ENCODE measurements at regions not wholly inside any gene's neighbourhood (a gene's known extent, or its start where the extent isn't known, plus 50 kb on each side); places are given as distances from the start of the nearest gene placed in this dataset.

DNA sequence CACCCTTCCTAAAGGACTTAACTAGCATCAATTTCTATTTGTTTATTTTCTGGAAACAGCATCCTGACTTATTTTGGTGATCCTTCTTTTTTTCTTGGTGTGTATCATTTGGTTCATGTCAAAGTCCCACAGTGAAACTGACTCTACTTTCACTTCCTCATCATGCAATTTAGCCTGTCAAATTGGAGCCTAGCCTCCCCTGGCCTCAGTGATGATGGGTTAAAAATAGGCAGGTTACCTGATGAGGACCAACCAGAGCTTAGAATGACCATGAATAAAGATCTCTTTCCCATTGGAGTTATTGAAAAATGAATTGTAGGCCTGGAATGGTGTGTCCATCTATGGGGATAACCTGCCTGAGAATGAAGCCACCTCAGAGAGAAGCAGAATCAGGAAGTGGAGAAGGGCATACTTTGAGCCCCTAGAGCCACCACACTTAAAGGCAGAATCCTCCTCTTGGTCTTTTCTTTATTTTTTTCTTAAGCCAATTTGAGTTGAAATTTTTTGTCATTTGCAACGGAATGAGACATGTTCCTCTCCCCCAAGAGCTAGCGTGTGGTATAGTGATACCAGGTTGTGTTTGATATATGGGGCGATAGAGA is 105.6 kb downstream of the BTBD3 start:
- no peak for DNase-seq

DNA sequence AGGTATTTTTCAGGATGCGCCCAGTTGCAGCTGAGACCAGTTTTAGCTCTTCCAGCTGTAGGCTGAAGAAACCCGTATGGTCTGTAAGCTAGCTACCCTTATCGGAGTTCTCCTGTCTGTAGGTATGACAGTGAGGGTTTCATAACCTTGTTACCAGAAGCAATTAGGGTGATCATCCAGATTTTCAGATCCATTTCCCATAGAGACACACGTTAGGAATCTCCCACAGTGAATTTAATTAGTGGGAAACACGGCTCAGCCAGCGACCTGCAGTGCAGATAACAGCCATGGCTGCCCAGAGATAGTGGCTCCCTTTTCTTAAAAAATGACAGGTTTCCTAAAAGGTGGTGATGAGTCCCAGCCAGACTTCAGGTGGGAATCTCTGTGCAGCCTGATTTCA is 111.1 kb downstream of the BTBD3 start:
- no peak for DNase-seq

- DNase-seq = no peak
Observed at GRCh38 chr20:12030470-12030869, 112.8 kb downstream of the BTBD3 start.

DNA sequence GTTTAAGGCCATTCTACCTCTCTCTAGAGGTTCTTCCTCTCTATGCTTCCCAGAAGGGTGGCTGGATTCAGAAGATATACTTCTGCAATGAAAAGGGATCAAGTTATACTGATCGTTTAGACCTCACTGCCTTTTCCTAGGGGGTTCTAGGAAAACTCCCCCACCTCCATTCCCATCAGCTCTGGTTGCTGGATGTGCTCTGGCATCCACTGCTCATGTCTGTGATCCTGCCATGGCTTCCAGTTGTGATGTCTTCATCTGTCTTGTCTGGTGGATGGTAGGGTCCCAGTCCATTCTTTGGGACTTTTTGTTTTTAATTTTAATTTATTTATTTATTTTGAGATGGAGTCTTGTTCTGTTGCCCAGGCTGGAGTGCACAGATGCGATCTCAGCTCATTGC is 118.4 kb downstream of the BTBD3 start:
- DNase-seq = no peak

DNA sequence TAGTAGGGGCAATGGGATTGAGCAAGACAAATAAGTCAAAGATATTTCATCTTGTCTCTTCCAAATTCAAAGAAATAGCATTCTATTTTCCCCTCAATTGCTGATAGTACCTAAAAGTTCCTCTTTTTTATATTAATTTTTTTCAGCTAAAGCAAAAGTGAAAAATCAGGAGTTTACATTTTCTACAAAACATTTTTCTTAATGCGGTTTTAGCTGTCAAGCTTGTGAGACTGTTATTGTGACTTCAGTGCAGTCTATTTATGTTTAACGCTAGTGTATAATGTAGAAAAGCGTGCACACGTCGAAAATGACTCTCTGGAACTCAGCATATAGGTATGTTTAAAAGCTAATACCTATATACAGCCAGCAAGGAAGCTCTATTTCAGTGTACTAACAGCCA is 119.8 kb downstream of the BTBD3 start:
- DNase-seq = no peak

DNA sequence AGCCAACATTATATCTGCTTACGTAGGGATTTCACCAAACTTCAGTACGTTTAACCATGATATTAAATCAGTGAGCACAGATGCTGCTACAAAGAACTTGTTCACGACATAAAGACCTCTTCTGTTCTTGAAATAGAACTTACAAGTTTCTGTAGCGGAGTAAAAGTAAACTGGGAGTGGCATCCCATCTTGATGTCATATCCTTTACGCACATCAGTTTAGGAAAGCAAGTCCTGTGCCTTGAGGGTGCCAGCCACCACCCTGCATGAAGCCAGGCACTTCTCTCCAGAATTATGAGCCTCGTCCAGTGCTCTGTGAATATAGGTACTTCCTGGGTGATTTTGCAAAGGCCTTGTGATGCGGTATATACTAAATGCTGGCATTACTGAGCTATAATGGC is 122.6 kb downstream of the BTBD3 start:
- DNase-seq = no peak

- DNase-seq = no peak
Observed at GRCh38 chr20:12044969-12045368, 127.3 kb downstream of the BTBD3 start.

DNA sequence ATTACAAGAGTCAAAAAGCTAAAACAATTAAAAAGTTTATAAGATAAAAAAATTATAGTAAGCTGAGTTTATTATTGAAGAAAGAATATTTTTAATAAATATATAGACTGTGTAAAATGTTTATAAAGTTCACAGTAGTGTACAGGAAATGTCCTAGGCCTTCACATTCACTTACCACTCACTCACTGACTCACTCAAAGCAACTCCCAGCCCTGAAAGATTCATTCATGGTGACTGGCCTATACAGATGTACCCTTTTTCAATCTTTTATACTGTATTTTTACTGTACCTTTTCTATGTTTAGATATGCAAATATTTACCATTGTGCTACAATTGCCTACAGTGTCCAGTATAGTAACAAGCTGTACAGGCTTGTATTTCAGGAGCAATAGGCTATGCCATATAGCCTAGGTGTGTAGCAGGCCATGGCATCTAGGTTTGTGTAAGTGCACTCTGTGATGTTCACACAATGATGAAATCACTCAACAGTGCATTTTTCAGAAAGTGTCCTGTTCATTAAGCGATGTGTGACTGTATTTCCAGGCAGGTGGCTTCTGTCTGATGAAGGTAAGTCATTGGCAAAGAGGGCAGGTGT is 130.2 kb downstream of the BTBD3 start:
- DNase-seq = no peak

- DNase-seq = no peak
Observed at GRCh38 chr20:12049125-12049524, 131.4 kb downstream of the BTBD3 start.

DNA sequence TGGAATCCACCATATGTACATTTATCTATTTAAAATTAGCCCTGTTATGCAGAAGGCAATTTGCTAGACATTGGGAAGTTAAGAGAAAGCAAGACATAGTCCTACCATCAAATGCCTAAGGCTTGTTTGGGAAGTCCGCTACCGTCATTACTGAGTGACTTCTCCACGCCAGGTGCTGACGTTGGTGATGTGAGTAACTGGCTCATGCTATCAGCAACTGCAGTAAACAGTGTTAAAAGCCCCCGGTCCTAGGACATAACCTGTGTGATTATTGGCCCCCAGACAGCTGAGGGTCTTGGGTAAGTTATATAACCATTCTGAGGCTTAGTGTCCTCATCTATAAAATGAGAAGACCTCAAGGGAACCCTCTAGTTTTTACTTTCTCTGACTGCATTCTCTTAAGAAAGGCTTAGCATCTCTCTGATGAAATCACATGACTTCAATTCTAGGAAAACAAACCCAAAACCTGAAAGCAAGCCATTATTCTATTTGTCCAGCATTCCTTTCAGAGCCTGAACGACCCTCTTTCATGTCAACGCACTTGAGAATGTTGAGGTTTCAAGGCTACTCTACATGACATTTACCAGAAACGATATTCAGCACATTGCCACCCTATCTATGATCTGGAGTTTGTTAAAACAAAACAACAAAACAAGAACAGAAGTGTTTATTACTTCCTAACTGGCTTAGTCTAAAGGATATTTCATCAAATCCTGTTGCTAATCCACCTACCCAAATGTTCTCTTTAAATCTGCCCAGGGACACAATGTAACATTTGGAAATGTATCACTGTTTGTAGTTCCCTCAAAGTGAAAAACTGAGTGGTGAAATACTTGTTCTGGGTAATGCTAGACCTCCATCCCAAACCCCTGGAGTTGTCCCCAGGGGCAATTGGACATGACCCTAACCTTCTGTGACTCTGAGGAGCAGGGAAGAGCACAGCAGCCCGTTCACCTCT is 133.8 kb downstream of the BTBD3 start:
- DNase-seq = no peak

- no peak for DNase-seq
Observed at GRCh38 chr20:12053353-12053752, 135.7 kb downstream of the BTBD3 start.

GRCh38 chr20:12054556-12054955 is 136.9 kb downstream of the BTBD3 start:
- no peak for DNase-seq

DNA sequence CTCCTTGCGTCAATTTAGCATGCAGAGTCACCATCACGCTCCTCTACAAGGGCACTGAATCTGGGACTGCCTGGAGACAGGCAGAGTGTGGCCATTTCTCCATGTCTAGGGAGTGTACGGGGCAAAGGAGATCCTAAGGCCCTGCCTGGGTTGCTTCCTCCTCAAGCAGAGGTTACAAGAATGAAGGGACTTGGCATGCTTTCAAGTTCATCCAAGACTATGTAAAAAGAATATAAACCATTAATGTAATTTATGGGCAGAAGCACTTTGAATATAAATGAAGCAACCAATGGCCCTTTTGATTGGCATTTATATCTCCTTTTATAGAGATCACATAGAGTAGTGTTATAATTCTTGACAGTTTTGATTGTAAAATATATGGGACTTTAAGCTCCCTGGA is 137.5 kb downstream of the BTBD3 start:
- no peak for DNase-seq

DNA sequence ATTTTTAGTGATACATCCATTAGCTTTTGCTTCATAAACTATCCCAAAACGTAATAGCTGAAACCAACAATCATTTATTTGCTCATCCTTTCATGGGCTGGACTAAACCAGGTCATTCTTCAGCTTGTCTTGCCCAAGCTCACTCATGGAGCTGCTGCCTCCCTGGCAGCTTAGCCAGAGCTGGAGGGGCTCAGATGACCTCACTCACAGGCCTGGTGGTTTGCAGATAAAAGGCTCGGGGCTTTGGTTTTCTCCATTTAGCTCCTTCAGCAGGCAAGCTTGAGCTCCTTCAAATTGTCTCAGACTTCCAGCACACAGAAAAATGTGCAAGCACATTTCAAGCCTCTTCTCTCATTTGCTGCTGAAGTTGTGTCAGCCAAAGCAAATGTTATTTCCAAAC is 139.1 kb downstream of the BTBD3 start:
- DNase-seq = no peak

GRCh38 chr20:12057778-12058177 is 140.1 kb downstream of the BTBD3 start:
- DNase-seq = no peak

DNA sequence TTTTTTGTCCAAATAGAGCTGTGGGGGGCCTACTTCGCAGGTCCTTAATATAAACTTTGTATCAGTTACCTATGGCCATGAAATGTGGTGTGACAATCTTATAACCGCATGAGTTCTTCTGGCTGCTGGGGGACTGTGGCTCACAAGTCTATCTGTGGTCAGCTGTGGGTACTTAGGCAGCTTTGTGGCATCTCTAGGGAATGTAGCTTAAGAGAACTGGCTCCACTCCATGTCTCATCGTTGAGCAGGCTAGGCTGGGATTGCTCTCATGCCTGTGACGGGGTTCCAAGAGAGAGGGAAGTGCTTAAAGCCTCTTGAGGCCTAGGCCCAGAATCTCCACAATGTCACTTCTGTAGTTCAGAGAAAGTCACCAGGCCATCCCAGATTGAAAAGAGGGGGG is 140.5 kb downstream of the BTBD3 start:
- no peak for DNase-seq

DNA sequence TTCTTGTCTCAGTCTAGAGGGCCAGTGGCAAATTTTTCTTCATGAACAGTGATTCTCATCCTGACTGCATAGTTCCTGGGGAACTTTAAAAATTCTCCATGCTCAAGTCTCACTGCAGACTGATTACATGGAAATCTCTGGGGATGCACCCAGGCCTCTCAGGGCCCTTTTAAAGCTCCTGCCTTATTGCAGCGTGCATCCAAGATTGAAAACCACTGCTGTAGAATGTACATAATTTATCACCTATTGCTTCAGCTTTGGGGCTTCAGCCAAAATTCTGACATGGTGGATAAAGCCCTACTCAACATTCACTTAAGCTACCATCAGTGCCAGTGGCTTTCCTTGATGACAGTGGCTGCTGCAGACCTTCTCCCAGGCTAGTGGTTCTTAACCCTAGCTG is 143.8 kb downstream of the BTBD3 start:
- no peak for DNase-seq

- no peak for DNase-seq
Observed at GRCh38 chr20:12063106-12063684, 145.5 kb downstream of the BTBD3 start.

DNA sequence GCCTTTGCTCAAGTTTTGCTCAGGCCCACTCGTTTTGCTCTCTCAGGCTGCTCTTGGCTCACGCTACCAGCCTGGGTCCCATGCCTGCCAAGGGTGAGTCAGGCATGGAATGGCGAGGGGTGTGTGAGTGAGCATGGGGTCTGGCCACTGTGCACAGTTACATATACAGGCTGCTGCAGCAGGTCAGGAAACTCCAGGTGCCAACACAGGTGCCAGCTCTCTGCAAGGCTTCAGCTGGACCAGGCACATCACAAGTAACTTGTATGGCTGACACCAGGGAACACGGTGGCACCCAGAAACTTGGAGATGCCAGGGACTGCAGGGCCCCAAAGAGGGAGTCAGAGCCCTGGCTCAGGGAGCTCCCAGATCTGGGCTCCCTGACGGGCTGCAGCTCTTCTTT is 146.8 kb downstream of the BTBD3 start:
- no peak for DNase-seq

GRCh38 chr20:12067686-12068085 is 150.0 kb downstream of the BTBD3 start:
- no peak for DNase-seq

GRCh38 chr20:12068121-12068520 is 150.4 kb downstream of the BTBD3 start:
- DNase-seq = no peak

- no peak for DNase-seq
Observed at GRCh38 chr20:12069181-12069580, 151.5 kb downstream of the BTBD3 start.

DNA sequence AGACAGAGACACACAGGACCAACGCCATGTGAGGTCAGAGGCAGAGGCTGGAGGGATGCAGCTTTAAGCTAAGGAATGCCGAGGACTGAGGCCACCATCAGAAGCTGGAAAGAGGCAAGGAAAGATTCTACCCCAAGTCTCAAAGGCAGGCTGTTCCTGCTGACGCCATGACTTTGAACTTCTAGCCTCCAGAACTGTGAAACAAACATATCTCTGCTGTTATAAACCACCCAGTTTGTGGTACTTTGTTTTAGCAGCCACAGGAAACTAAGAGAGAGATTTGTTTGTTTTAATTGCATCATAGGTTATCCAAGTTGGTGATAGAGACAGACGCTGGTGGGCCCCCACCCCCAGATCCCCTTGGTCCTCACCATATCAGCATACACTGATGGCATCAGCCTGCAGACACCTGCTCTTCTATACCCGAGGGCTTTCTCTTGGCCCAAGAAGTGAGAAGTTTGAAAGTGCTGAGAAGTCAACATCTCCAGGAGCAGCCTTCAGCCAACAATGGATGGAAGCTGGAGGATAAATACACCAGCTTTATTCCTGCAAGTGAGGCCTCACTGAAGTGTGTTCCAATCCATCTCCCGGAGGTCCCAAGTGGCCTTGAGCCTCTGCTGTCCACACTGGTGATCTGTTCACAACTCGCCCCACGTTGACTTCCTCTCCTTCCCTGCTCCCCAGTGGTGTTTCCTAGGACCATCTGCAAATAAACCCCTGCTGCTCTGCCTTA is 154.7 kb downstream of the BTBD3 start:
- DNase-seq = no peak
